DOHH2 (cell line): ENCODE measurements at regions not wholly inside any gene's neighbourhood (a gene's known extent, or its start where the extent isn't known, plus 50 kb on each side); places are given as distances from the start of the nearest gene placed in this dataset.

Experiments
- EZH2phosphoT487 ChIP-seq: fragments of 200-600 bp; sonication (generic); IDR thresholded peaks from 2 replicates; pipeline ENCODE4 v1.6.1; 2017; ENCODE audit warnings: borderline replicate concordance, mild to moderate bottlenecking, antibody characterized with exemption, low read length, moderate library complexity, mixed read lengths
- TF ChIP-seq, protein P1 (sequence below): fragments of 200-600 bp; sonication (generic); IDR thresholded peaks from one replicate; pipeline ENCODE4 v1.5.1; 2014; ENCODE audit warnings: antibody characterized with exemption, mild to moderate bottlenecking, low read depth, low read length; ENCODE audit not compliant: poor library complexity, severe bottlenecking

GRCh38 chr11:32172041-32172847 is 81.4 kb downstream of the RCN1 start:
- TF ChIP-seq, protein P1, sequence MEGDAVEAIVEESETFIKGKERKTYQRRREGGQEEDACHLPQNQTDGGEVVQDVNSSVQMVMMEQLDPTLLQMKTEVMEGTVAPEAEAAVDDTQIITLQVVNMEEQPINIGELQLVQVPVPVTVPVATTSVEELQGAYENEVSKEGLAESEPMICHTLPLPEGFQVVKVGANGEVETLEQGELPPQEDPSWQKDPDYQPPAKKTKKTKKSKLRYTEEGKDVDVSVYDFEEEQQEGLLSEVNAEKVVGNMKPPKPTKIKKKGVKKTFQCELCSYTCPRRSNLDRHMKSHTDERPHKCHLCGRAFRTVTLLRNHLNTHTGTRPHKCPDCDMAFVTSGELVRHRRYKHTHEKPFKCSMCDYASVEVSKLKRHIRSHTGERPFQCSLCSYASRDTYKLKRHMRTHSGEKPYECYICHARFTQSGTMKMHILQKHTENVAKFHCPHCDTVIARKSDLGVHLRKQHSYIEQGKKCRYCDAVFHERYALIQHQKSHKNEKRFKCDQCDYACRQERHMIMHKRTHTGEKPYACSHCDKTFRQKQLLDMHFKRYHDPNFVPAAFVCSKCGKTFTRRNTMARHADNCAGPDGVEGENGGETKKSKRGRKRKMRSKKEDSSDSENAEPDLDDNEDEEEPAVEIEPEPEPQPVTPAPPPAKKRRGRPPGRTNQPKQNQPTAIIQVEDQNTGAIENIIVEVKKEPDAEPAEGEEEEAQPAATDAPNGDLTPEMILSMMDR, result no peak
- TF ChIP-seq EZH2phosphoT487, result no peak
